ENCODE measurements at regions not wholly inside any gene's neighbourhood (a gene's known extent, or its start where the extent isn't known, plus 50 kb on each side); places are given as distances from the start of the nearest gene placed in this dataset.

DNA sequence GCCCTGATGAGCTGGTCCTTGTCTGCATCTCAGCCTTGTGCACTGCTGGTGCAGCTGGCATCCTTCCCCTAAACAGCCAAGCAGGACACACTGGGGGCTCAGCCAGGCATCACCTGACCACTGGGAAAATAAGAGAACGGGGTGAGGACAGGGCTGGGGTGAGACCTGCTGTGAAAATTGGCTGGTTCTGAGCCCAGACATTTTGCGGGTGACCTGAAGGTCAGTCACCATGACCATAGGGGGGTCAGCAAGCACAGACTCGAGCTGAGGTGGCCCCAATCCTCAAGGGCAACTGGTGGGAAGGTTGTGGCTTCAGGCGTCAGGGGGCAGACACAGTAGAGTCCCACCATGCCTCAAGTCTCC lies 144.9 kb upstream of the TWIST2 start:
- Mint-ChIP-seq H3K36me3 (ENCODE audit: low read depth, unreplicated experiment) (no peaks in the 10 kb centered on the region), H3K4me3 (ENCODE audit: unreplicated experiment) (no peak overlapping the region), H3K27ac (ENCODE audit: unreplicated experiment) (no peak overlapping the region), H3K27me3 (ENCODE audit: unreplicated experiment) (peaks cover 5% of the 10 kb centered on the region), H3K4me1 (ENCODE audit: unreplicated experiment) (no peaks in the 10 kb centered on the region), H3K9me3 (ENCODE audit: unreplicated experiment) (no peaks in the 10 kb centered on the region)
- TF ChIP-seq, protein P1, sequence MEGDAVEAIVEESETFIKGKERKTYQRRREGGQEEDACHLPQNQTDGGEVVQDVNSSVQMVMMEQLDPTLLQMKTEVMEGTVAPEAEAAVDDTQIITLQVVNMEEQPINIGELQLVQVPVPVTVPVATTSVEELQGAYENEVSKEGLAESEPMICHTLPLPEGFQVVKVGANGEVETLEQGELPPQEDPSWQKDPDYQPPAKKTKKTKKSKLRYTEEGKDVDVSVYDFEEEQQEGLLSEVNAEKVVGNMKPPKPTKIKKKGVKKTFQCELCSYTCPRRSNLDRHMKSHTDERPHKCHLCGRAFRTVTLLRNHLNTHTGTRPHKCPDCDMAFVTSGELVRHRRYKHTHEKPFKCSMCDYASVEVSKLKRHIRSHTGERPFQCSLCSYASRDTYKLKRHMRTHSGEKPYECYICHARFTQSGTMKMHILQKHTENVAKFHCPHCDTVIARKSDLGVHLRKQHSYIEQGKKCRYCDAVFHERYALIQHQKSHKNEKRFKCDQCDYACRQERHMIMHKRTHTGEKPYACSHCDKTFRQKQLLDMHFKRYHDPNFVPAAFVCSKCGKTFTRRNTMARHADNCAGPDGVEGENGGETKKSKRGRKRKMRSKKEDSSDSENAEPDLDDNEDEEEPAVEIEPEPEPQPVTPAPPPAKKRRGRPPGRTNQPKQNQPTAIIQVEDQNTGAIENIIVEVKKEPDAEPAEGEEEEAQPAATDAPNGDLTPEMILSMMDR (IDR thresholded peaks at IDR 0.05; ENCODE audit: unreplicated experiment): no peak
- no peak for DNase-seq (ENCODE audit: low spot score)

DNA sequence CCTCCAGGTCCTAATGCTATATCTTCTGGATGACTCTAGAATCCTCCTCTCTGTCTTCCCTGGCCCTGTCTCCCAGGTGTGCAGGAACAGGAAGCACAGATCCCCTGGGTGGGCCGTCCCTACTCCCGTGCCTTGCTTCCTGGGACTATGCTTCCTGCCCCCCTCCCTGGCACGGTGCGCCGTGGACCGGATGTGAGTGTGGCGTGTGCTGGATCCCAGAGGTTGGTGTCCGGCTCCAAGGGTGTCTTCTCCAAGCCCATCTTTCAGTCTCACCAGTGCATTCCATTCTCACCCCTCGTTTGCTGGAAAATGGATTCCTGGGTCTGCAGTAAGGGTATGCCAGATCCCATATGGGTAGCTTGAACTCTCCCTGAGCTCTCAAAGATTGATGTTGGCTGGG lies 144.4 kb upstream of the TWIST2 start:
- no peaks in the 10 kb centered on the region for H3K9me3 Mint-ChIP-seq (ENCODE audit: unreplicated experiment)
- no peak for DNase-seq (ENCODE audit: low spot score)

DNA sequence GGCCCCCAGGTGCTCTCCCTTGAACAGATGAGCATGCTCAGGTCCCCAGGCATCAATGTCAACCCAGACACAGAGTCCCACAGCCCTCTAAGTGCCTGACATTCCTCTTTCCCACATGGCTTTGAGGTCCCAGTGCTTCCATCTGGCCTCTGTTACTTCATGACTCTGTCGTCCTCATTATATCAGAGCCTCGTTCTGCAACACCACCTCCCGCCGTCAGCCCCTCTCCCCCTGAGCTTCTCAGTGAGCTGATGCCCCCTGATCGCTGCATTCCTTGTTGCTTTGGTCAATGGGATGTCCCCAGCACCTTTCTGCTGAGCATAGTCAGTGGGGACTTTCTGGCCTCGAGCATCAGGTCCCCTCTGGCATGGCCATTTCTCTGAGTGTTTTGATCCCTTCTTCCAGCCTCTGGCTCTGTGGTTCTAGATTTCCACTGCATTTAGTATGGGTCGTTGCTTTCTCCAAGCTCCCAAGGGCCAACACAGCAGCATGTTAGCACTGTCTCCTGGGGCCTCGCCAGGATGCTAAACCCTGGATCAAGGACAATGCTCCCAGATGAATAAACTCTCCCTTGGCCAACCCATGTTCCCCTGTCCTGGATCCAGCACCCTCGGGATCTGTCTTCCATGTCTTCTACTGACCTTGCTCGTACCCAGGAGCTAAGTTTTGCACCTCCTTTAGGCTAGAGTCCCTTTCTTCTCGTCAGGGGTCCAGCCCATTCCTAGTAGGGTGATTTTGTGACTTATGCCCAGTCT lies 143.2 kb upstream of the TWIST2 start:
- H3K27ac Mint-ChIP-seq (ENCODE audit: unreplicated experiment): no peak overlapping the region

More for the DNA sequence above, 144.4 kb upstream of the TWIST2 start:
- H3K36me3 Mint-ChIP-seq (ENCODE audit: low read depth, unreplicated experiment): no peaks in the 10 kb centered on the region
- H3K4me3 Mint-ChIP-seq (ENCODE audit: unreplicated experiment): no peak overlapping the region
- TF ChIP-seq, protein P1 (IDR thresholded peaks at IDR 0.05; ENCODE audit: unreplicated experiment): no peak
- H3K27ac Mint-ChIP-seq (ENCODE audit: unreplicated experiment): no peak overlapping the region
- no peaks in the 10 kb centered on the region for H3K4me1 Mint-ChIP-seq (ENCODE audit: unreplicated experiment)
- H3K27me3 Mint-ChIP-seq (ENCODE audit: unreplicated experiment): peaks cover 4% of the 10 kb centered on the region

DNA sequence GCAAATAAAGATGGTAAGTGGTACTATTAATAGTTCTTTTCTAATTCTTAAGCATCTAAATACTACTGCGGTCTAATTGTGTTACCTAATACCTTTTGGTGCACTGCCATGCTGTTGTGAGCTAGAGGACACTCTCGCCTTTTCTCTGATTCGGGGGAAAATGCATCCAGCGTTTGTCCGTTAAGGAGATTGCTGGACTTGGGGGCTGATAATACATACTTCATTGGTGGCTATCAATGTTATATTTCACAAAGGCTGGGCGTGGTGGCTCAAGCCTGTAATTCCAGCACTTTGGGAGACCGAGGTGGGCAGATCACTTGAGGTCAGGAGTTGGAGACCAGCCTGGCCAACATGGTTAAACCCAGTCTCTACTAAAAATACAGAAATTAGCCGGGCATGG lies 141.7 kb upstream of the TWIST2 start:
- Mint-ChIP-seq H3K36me3 (ENCODE audit: low read depth, unreplicated experiment) (no peaks in the 10 kb centered on the region), H3K27me3 (ENCODE audit: unreplicated experiment) (peaks cover 4% of the 10 kb centered on the region), H3K4me3 (ENCODE audit: unreplicated experiment) (no peak overlapping the region), H3K27ac (ENCODE audit: unreplicated experiment) (no peak overlapping the region), H3K4me1 (ENCODE audit: unreplicated experiment) (no peaks in the 10 kb centered on the region), H3K9me3 (ENCODE audit: unreplicated experiment) (no peaks in the 10 kb centered on the region)
- TF ChIP-seq, protein P1 (IDR thresholded peaks at IDR 0.05; ENCODE audit: unreplicated experiment): no peak
- no peak for DNase-seq (ENCODE audit: low spot score)

More for the DNA sequence above, 143.2 kb upstream of the TWIST2 start:
- no peak for DNase-seq (ENCODE audit: low spot score)
- Mint-ChIP-seq H3K36me3 (ENCODE audit: low read depth, unreplicated experiment) (no peaks in the 10 kb centered on the region), H3K27me3 (ENCODE audit: unreplicated experiment) (peaks cover 4% of the 10 kb centered on the region), H3K9me3 (ENCODE audit: unreplicated experiment) (no peaks in the 10 kb centered on the region), H3K4me1 (ENCODE audit: unreplicated experiment) (no peaks in the 10 kb centered on the region), H3K4me3 (ENCODE audit: unreplicated experiment) (peak overlapping the region; percentile 37)
- TF ChIP-seq, protein P1 (IDR thresholded peaks at IDR 0.05; ENCODE audit: unreplicated experiment): no peak

DNA sequence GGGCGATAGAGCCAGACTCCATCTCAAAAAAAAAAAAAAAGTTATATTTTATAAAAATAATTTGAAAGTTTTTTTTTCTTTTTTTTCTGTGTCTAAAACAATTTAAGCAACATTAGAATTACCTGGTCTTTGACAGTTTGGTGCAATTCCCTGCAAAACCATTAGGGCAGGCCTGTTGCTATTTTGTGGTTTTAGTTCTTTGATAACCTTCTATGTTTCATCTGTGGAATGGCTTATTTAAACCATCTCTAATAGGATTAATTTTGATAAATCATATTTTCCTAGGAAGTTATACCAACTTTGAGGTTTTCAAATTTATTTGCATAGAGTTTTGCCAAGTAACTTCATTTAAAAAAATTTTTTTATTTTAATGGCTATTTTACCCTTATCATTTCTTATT lies 141.2 kb upstream of the TWIST2 start:
- H3K27me3 Mint-ChIP-seq (ENCODE audit: unreplicated experiment): peaks cover 4% of the 10 kb centered on the region
- H3K9me3 Mint-ChIP-seq (ENCODE audit: unreplicated experiment): no peaks in the 10 kb centered on the region
- no peak for DNase-seq (ENCODE audit: low spot score)
- H3K27ac Mint-ChIP-seq (ENCODE audit: unreplicated experiment): no peak overlapping the region
- TF ChIP-seq, protein P1 (IDR thresholded peaks at IDR 0.05; ENCODE audit: unreplicated experiment): peak; percentile 72
- no peaks in the 10 kb centered on the region for H3K36me3 Mint-ChIP-seq (ENCODE audit: low read depth, unreplicated experiment)
- H3K4me1 Mint-ChIP-seq (ENCODE audit: unreplicated experiment): no peaks in the 10 kb centered on the region
- no peak overlapping the region for H3K4me3 Mint-ChIP-seq (ENCODE audit: unreplicated experiment)

Measured in endothelial cell (in vitro differentiated cells).